AG09319 (cell line): ENCODE measurements at regions not wholly inside any gene's neighbourhood (a gene's known extent, or its start where the extent isn't known, plus 50 kb on each side); places are given as distances from the start of the nearest gene placed in this dataset.

Source experiments
- DNase-seq: peaks from one replicate; pipeline ENCODE4 v3.0.0-alpha.2; 2010; ENCODE audit warnings: low read depth; ENCODE audit errors: extremely low read depth
- TF ChIP-seq, protein P1 (sequence below): IDR thresholded peaks from 2 replicates; pipeline ENCODE4 v1.5.1; 2011; ENCODE audit warnings: low read depth, mild to moderate bottlenecking, inconsistent platforms, low read length, moderate library complexity

DNA sequence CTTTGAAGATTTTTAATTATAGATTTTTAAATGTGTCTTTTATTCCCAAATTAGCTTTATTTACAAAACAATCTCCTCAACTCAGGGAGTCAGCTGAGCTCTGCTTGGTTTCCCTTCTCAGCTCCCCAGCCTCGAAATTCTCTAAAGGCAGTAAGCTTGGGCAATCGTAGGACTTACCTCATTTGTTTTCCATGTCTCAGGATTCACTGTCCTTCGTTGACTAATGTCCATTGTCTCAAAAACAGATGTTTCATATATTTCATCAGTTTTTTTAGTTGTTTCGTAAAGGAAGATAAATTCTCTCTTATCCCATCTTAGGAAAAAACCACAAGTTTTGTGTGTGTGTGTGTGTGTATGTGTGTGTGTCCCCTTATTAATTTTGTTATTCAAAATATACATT, 102.2 kb upstream of the ADGRF1 start:
- DNase-seq: peak; percentile 54

DNA sequence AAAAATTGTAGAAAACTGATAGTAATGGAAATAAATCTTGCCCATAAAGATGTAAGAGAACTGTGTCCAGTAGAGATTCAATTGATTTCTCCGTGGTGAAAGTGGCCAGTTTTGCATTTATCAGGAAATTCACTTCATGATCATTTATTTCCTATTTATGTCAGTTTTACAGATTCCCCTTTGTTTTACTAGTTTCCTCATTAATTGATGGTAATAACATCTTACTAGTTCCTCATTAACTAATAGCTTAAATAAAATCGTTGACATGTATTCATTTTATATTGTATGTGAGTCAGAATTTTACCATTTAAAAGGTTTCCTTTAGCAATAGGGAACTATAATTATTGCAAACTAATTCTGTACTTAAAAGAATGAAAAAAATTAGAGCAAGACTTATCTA, 99.8 kb upstream of the ADGRF1 start:
- TF ChIP-seq, protein P1, sequence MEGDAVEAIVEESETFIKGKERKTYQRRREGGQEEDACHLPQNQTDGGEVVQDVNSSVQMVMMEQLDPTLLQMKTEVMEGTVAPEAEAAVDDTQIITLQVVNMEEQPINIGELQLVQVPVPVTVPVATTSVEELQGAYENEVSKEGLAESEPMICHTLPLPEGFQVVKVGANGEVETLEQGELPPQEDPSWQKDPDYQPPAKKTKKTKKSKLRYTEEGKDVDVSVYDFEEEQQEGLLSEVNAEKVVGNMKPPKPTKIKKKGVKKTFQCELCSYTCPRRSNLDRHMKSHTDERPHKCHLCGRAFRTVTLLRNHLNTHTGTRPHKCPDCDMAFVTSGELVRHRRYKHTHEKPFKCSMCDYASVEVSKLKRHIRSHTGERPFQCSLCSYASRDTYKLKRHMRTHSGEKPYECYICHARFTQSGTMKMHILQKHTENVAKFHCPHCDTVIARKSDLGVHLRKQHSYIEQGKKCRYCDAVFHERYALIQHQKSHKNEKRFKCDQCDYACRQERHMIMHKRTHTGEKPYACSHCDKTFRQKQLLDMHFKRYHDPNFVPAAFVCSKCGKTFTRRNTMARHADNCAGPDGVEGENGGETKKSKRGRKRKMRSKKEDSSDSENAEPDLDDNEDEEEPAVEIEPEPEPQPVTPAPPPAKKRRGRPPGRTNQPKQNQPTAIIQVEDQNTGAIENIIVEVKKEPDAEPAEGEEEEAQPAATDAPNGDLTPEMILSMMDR: no peak
- no peak for DNase-seq

More for the DNA sequence above, 102.2 kb upstream of the ADGRF1 start:
- TF ChIP-seq, protein P1: no peak

DNA sequence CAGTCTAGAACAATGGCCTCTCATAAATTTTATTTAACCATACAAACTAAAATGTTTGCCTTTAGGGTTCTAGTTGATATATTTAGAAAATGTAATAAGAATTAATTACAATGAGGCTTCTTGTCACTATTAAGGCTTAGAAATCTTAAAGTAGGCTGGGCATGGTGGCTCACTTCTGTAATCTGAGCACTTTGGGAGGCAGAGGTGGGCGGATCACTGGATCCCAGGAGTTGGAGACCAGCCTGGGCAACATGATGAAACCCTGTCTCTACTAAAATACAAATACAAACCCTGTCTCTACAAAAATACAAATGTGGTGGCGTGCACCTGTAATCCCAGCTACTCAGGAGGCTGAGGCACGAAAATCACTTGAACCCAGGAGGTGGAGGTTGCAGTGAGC, 99.0 kb upstream of the ADGRF1 start:
- TF ChIP-seq, protein P1: no peak

DNA sequence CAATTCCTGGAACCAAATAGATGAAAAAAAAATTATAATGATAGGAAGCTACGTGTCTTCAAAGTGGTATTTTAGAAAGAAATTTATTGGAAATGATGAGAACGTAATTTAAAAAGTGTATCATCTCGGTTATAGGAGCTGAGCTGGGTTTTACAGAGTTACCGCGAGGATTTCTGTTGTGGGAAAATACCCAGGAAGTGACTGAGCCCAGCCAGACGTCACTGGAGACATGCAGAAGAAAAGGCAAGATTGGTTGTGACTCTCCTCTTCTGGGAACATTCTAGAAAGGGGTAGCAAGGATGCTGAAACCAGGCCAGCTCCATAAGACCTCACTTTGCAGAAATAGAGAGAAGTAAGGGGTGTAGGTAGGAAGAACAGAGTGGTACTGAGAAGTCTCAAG, 95.9 kb upstream of the ADGRF1 start:
- TF ChIP-seq, protein P1: no peak
- DNase-seq: no peak

More for the DNA sequence above, 99.0 kb upstream of the ADGRF1 start:
- no peak for DNase-seq

DNA sequence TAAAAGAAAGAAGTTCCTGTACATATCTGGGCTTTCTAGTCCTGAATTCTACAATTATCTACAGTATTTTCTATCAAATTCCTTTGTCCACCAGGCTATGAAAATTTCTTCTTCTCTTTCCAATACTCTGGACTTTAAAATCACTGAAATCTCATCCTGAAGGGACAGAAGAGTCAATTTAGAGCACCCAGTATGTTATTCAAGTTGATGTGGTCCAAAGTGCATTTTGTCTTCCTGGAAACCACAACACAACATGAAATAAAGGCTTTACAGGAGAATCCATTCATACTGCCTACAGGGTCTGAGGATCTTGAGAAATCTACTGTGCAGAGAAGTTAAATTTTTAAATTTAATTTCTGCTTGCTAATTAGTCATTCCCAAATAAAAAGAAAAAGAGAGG, 94.9 kb upstream of the ADGRF1 start:
- no peak for DNase-seq
- TF ChIP-seq, protein P1: no peak

DNA sequence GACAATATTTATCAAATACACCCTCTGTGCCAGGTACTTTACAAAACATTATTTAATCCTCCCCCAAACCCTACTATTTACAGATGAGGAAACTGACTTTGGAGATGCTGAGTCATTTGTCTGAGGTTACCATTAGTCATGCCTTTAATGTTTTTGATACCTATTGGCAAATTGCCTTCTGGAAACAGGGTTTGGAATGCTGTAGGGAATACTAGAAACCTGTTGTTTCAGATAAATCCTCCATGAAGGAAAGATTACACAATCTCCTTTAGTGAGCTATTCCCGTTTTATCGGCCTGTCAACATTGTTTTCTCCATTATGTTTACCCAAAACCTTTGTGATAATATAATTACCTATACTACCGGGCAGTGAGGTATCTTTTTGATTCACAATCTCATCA, 93.6 kb upstream of the ADGRF1 start:
- DNase-seq: peak; percentile 62
- TF ChIP-seq, protein P1: no peak

DNA sequence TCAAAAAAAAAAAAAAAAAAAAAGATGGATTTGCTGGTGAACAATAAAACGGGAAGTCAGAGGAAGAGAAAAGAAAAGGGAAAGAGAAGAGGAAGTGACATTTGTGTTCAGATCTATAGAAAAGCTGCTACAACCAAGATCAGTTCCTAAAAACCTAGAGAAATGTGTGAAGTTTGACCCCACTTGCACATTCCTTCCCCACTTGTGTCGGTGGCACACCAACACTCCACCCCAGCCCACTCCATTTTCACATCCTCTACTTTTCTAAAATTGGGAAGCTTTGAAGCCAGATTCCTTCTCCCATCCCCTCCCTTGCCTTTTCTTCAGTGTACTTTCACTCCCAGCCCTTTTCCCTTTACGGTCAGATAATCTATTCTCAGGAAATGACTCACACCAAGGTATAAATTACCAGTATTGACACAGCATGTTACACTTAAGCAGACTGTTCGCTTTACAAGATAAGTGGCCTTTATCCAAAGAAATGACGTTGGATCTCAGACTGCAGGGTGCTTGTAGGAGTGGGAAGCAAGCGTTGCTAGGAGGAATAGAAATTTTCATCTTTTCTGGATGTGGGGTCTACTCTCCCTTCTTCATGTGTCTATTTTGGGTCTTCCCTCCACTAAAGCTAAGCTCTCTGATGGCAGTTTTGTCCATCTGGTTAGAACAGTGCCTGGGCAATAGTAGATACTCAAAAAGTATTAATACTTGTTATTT, 92.5 kb upstream of the ADGRF1 start:
- TF ChIP-seq, protein P1: no peak
- peak; percentile 84 for DNase-seq
